ENCODE measurements at regions not wholly inside any gene's neighbourhood (a gene's known extent, or its start where the extent isn't known, plus 50 kb on each side); places are given as distances from the start of the nearest gene placed in this dataset.

- Histone ChIP-seq H3K27me3 (ENCODE audit: control insufficient read depth, insufficient read depth, low read length) (no peaks in the 10 kb centered on the region), H3K36me3 (ENCODE audit: control insufficient read depth, insufficient read depth, low read length) (no peaks in the 10 kb centered on the region), H3K4me3 (ENCODE audit: low read depth, low read length) (no peak overlapping the region)
- no peak for FAIRE-seq
- DNase-seq (ENCODE audit: low read depth), result no peak
- TF ChIP-seq, protein P1, sequence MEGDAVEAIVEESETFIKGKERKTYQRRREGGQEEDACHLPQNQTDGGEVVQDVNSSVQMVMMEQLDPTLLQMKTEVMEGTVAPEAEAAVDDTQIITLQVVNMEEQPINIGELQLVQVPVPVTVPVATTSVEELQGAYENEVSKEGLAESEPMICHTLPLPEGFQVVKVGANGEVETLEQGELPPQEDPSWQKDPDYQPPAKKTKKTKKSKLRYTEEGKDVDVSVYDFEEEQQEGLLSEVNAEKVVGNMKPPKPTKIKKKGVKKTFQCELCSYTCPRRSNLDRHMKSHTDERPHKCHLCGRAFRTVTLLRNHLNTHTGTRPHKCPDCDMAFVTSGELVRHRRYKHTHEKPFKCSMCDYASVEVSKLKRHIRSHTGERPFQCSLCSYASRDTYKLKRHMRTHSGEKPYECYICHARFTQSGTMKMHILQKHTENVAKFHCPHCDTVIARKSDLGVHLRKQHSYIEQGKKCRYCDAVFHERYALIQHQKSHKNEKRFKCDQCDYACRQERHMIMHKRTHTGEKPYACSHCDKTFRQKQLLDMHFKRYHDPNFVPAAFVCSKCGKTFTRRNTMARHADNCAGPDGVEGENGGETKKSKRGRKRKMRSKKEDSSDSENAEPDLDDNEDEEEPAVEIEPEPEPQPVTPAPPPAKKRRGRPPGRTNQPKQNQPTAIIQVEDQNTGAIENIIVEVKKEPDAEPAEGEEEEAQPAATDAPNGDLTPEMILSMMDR (IDR thresholded peaks at IDR 0.05; ENCODE audit: insufficient read depth, low read length, severe bottlenecking), result no peak
Observed at GRCh38 chr13:40485611-40486517, 180.6 kb downstream of the FOXO1 start.

GRCh38 chr13:40486518-40487163 is 179.8 kb downstream of the FOXO1 start:
- Histone ChIP-seq H3K36me3 (ENCODE audit: control insufficient read depth, insufficient read depth, low read length) (no peaks in the 10 kb centered on the region), H3K27me3 (ENCODE audit: control insufficient read depth, insufficient read depth, low read length) (no peaks in the 10 kb centered on the region), H3K4me3 (ENCODE audit: low read depth, low read length) (no peak overlapping the region)
- no peak for FAIRE-seq
- TF ChIP-seq, protein P1 (IDR thresholded peaks at IDR 0.05; ENCODE audit: insufficient read depth, low read length, severe bottlenecking), result no peak
- no peak for DNase-seq (ENCODE audit: low read depth)

GRCh38 chr13:40488869-40489391 is 177.5 kb downstream of the FOXO1 start:
- no peak overlapping the region for H3K4me3 ChIP-seq (ENCODE audit: low read depth, low read length)
- FAIRE-seq (no peak), DNase-seq (ENCODE audit: low read depth) (no peak)
- TF ChIP-seq, protein P1 (IDR thresholded peaks at IDR 0.05; ENCODE audit: insufficient read depth, low read length, severe bottlenecking), result no peak
- H3K27me3 ChIP-seq (ENCODE audit: control insufficient read depth, insufficient read depth, low read length), result no peaks in the 10 kb centered on the region
- no peaks in the 10 kb centered on the region for H3K36me3 ChIP-seq (ENCODE audit: control insufficient read depth, insufficient read depth, low read length)

DNA sequence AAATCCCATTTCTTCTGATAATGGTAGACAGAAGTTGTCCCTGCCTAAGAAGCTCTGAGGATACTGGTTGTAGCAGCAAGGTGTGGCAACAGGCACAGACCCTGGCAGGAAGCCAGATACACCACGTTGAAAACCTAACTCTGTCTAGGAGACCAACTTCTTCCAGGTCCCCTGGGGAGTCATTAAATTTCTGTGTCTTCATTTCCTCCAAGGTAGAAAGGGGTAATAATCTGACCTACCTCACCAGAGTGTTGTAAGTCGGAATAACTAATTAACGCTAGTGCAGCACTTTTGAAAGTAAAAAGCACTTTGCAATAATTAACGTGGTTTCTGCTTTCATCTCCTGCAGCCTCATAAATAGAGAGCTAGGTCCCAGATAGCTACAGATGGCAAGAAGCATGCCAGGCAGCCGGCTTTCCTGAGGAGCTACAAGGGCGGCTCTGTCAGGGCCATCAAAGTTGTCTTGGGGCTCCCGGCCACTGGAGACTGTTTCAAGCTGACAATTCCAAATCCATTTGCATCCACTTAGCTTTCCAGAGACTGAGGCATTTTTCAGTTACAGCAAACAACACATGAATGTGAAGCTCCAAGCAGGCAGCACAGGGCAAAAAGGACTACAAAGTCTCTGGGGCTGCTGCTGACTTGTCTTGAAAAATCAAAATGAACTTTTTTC is 176.2 kb downstream of the FOXO1 start:
- no peak overlapping the region for H3K4me3 ChIP-seq (ENCODE audit: low read depth, low read length)
- no peaks in the 10 kb centered on the region for H3K36me3 ChIP-seq (ENCODE audit: control insufficient read depth, insufficient read depth, low read length)
- FAIRE-seq, result peak; percentile 18
- TF ChIP-seq, protein P1 (IDR thresholded peaks at IDR 0.05; ENCODE audit: insufficient read depth, low read length, severe bottlenecking), result no peak
- H3K27me3 ChIP-seq (ENCODE audit: control insufficient read depth, insufficient read depth, low read length), result no peaks in the 10 kb centered on the region
- no peak for DNase-seq (ENCODE audit: low read depth)

DNA sequence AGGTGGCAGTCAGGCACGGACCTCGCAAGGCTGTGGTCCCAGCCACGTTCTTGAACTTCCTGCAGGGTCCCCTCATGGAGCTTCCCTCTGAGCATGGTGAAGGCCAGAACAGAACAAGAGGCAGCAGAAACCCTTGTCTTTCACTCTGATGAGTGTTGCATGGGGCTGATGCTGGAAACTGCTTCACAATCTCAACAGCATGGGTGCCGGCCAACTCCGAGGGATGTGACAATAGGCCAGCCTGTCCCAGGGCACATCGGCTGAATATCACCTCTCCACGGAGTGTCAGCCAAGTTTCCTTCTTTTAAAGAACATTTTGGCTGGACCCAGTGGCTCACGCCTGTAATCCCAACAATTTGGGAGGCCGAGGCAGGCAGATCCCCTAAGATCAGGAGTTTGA is 173.9 kb downstream of the FOXO1 start:
- peak; percentile 72 for FAIRE-seq
- TF ChIP-seq, protein P1 (IDR thresholded peaks at IDR 0.05; ENCODE audit: insufficient read depth, low read length, severe bottlenecking), result no peak
- no peak for DNase-seq (ENCODE audit: low read depth)
- Histone ChIP-seq H3K27me3 (ENCODE audit: control insufficient read depth, insufficient read depth, low read length) (no peaks in the 10 kb centered on the region), H3K36me3 (ENCODE audit: control insufficient read depth, insufficient read depth, low read length) (no peaks in the 10 kb centered on the region), H3K4me3 (ENCODE audit: low read depth, low read length) (no peak overlapping the region)

All from bronchial epithelial cell (primary cell).